H4 (cell line): ENCODE measurements at regions not wholly inside any gene's neighbourhood (a gene's known extent, or its start where the extent isn't known, plus 50 kb on each side); places are given as distances from the start of the nearest gene placed in this dataset.

Source experiments
- DNase-seq: peaks from one replicate; pipeline ENCODE4 v3.0.0-alpha.2; 2015; ENCODE audit warnings: low spot score

- DNase-seq = peak; percentile 97
Measured at GRCh38 chr21:38985568-38986378, 180.0 kb downstream of the ETS2 start.

GRCh38 chr21:38984982-38985567 lies 179.3 kb downstream of the ETS2 start:
- peak; percentile 85 for DNase-seq

DNA sequence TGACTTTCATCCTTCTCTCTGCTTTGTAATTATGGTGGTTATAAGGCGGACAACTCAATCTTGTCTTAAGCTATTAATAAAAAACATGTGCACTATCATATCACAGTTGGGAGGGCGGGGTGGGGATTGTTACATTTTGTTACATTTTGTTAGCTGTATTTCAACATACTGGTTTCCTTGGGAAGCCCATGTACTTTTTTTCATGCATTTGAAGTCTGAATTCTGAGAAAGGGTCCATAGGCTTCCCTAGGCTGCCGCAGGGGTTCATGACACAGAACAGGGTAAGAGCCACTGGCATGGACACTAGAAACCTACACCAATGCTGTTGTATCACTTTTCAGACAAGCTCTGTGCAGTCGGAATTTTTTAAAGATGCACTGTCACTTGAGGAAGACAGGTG lies 178.8 kb downstream of the ETS2 start:
- DNase-seq = no peak

DNA sequence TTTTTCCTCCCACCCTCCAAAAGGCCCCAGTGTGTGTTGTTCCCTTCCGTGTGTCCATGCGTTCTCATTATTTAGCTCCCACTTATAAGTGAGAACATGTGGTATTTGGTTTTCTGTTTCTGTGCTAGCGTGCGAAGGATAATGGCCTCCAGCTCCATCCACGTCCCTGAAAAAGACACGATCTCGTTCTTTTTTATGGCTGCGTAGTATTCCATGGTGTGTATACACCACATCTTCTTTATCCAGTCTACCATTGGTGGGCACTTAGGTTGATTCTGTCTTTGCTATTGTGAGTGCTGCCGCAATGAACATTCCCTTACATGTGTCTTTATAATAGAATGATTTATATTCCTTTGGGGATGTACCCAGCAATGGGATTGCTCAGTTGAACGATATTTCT lies 177.8 kb downstream of the ETS2 start:
- no peak for DNase-seq

DNA sequence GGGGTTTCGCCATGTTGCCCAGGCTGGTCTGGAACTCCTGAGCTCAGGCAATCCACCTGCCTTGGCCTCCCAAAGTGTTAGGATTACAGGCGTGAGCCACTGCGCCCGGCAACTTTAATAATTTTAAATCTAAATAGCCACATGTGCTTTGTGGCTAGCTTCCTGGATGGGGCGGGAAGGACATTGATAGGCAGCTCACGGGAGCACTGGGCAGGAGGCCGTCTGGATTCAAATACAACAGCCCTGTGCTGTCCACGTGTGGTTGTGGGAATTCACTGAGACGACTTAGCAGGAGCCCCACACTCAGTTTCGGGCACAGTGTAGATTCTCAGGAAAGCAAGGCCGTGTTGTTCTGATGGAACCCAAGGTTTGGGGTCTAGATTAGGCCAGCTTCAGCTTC lies 177.1 kb downstream of the ETS2 start:
- no peak for DNase-seq

- no peak for DNase-seq
Measured at GRCh38 chr21:38982096-38982495, 176.4 kb downstream of the ETS2 start.

- DNase-seq = no peak
Measured at GRCh38 chr21:38980416-38981313, 174.9 kb downstream of the ETS2 start.

- peak; percentile 76 for DNase-seq
Measured at GRCh38 chr21:38979271-38980121, 173.8 kb downstream of the ETS2 start.

GRCh38 chr21:38976900-38977299 lies 171.2 kb downstream of the ETS2 start:
- no peak for DNase-seq

- no peak for DNase-seq
Measured at GRCh38 chr21:38973552-38973951, 167.8 kb downstream of the ETS2 start.

DNA sequence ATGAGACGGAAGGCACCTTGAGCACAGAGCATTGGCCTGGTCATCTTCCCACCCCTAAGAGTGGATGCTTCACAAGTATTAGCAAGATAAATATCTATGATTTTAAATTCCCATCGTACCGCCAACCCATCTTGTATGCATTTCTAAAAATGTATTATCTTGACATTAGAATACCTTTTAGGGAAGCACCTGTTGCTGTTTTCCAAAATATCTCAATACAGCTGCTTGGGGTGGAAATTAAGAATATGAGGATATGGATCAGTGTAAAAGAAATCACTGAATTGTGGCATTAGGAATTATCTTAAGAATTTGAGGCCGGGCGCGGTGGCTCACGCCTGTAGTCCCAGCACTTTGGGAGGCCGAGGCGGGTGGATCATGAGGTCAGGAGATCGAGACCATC lies 166.3 kb downstream of the ETS2 start:
- no peak for DNase-seq

DNA sequence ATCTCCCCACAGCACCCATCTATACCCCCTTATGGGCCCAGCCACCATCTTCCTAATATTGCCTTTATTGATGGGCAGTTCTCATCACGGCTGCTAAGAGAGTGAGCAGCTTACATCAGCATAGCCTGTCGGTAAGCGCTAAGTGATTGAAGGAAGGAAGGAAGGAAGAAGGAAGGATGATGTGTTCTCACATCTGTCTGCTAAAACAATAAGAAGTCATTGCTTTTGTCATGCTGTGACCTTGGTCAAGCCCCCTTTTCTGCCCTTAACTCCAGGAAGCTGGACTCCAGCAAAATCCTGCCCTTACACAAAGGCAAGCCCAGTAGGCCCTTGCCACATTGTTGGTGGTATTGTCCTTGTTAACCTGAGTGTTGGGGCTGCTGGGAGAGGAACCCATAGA lies 165.0 kb downstream of the ETS2 start:
- DNase-seq = no peak

GRCh38 chr21:38968887-38969543 lies 163.3 kb downstream of the ETS2 start:
- peak; percentile 65 for DNase-seq

DNA sequence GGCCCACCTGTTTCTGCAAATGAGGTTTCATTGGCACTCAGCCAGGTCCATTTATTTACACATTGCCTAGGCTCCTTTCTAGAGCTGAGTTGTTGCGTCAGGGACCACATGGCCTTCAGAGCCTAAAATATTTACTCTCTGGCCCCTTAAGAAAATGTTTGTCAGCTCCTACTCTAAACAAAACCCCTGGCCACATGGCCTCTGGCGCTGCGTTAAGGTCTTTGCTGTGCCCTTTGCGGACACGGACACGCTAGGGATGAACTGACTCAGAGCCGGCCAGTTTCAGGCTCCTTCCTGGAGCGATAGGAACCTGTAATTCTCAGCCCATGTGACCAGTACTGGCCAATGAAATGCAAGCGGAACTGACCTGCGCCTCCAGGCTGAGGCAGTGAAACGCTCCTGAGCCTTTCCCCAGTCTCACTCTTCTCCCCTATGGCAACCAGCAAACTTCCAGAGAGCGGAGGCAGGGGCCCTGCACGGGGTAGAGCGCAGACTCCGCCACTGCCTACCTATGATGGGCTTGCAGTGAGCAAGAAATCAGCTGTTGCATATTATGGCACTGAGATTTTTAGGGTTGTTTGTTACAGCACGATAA lies 160.3 kb downstream of the ETS2 start:
- DNase-seq = peak; percentile 93

- DNase-seq = peak; percentile 25
Measured at GRCh38 chr21:38965241-38965640, 159.5 kb downstream of the ETS2 start.

DNA sequence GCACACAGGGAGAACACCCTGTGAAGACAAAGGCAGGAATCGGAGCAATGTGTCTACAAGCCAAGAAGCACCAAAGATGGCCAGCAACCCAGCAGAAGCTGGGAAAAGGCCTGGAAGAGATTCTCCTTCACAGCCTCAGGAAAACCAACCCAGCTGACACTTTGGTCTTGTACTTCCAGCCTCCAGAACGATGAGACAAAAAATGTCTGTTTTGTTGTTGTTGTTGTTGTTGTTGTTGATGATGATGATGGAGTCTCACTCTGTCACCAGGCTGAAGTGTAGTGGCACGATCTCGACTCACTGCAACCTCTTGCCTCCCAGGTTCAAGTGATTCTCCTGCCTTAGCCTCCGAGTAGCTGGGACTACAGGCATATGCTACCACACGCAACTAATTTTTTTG lies 157.3 kb downstream of the ETS2 start:
- DNase-seq = no peak

DNA sequence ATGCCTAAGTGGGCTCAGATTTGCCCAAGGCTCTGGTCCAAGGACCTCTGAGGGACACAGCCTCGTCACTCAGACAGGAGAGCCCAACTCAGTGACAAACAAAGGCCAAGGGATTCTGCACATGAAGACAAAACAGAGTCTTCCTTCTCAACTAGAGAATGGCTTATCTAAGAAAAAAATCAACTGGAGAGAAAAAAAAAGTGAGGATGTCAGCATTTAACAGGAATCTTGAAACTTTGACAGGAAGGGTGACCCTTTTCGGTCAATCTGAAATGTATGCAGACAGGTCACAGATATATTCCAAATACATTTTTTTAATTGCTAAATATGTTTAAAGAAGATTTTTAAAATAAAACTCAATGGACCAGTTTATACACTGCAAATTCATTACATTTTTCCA lies 154.5 kb downstream of the ETS2 start:
- no peak for DNase-seq

- no peak for DNase-seq
Measured at GRCh38 chr21:38959692-38960061, 153.9 kb downstream of the ETS2 start.

DNA sequence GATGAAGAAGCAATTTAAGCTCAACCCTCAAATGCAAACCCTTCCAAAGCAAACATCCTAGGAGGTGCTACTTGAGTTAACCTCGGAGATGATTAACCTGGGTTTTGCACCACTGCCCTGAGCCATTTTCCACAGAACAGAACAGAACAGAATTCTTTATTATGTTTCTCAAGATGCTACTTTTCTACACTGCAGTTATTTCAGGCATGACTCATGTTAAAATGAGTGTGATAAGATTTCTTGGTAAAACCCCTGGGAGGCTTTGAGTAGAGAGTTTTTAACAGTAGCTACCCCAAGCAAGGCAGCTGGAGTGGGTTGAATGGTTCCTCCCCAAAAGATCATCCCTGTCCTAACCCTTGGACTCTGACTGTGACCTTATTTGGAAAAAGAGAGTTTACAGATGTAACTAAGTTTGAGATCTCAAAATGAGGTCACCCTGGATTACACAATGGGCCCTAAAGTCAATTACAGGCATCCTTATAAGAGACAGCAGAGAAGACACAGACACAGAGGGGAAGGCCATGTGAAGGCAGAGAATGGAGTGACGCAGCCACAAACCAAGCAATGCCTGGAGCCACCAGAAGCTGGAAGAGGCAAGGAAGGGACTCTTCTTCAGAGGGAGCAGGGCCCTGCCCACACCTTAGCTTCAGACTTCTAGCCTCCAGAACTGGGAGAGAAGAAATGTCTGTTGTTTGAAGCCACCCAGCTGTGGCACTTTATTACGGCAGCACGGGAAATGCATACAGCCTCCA lies 153.4 kb downstream of the ETS2 start:
- peak; percentile 61 for DNase-seq

- no peak for DNase-seq
Measured at GRCh38 chr21:38958323-38958705, 152.6 kb downstream of the ETS2 start.
